Neural progenitor cell (in vitro differentiated cells): ENCODE measurements at regions not wholly inside any gene's neighbourhood (a gene's known extent, or its start where the extent isn't known, plus 50 kb on each side); places are given as distances from the start of the nearest gene placed in this dataset.

Source experiments
- DNase-seq: peaks from one replicate; pipeline ENCODE4 v3.0.0-alpha.2; 2016; ENCODE audit warnings: low spot score
- H2AFZ ChIP-seq: fragments of 200-600 bp; sonication (generic); replicated peaks from 2 replicates; pipeline ENCODE4 v1.6.1; 2016; ENCODE audit warnings: antibody characterized with exemption
- H3F3A ChIP-seq: fragments of 200-600 bp; sonication (generic); 2 replicates; pipeline ENCODE4 v1.6.1; 2016; ENCODE audit warnings: antibody characterized with exemption, low read depth
- H3K27ac ChIP-seq: fragments of 200-600 bp; sonication (generic); 2 replicates; pipeline ENCODE4 v1.5.1; 2016; ENCODE audit warnings: mild to moderate bottlenecking
- H3K27me3 ChIP-seq: fragments of 200-600 bp; sonication (generic); 2 replicates; pipeline ENCODE4 v1.6.1; 2016; ENCODE audit warnings: mild to moderate bottlenecking, moderate library complexity
- H3K36me3 ChIP-seq: fragments of 200-600 bp; sonication (generic); 2 replicates; pipeline ENCODE4 v1.5.1; 2016
- H3K4me1 ChIP-seq: fragments of 200-600 bp; sonication (generic); 2 replicates; pipeline ENCODE4 v1.6.1; 2016; ENCODE audit warnings: mixed run types
- H3K4me2 ChIP-seq: fragments of 200-600 bp; sonication (generic); 2 replicates; pipeline ENCODE4 v1.6.1; 2016
- H3K4me3 ChIP-seq: fragments of 200-600 bp; sonication (generic); 2 replicates; pipeline ENCODE4 v1.5.1; 2016
- H3K79me2 ChIP-seq: fragments of 200-600 bp; sonication (generic); 2 replicates; pipeline ENCODE4 v1.6.1; 2016; ENCODE audit warnings: low read depth
- H3K9ac ChIP-seq: fragments of 200-600 bp; sonication (generic); 2 replicates; pipeline ENCODE4 v1.6.1; 2016
- H3K9me3 ChIP-seq: fragments of 200-600 bp; sonication (generic); 2 replicates; pipeline ENCODE4 v1.5.1; 2016; ENCODE audit warnings: low read depth
- H4K20me1 ChIP-seq: fragments of 200-600 bp; sonication (generic); 2 replicates; pipeline ENCODE4 v1.6.1; 2016; ENCODE audit warnings: low read depth
- H3K27ac Mint-ChIP-seq: 3 replicates; pipeline ENCODE4 v1.8.0; 2021; ENCODE audit warnings: mixed read lengths
- H3K27me3 Mint-ChIP-seq: 2 replicates; pipeline ENCODE4 v1.8.0; 2022; ENCODE audit warnings: low read depth, mild to moderate bottlenecking, inconsistent platforms, moderate library complexity, mixed read lengths; ENCODE audit not compliant: insufficient read depth
- H3K36me3 Mint-ChIP-seq: 3 replicates; pipeline ENCODE4 v1.8.0; 2021; ENCODE audit warnings: mixed read lengths
- H3K4me1 Mint-ChIP-seq: 3 replicates; pipeline ENCODE4 v1.8.0; 2021; ENCODE audit warnings: mixed read lengths
- H3K4me3 Mint-ChIP-seq: 3 replicates; pipeline ENCODE4 v1.8.0; 2021; ENCODE audit warnings: mild to moderate bottlenecking, moderate library complexity, mixed read lengths
- H3K9me3 Mint-ChIP-seq: 3 replicates; pipeline ENCODE4 v1.8.0; 2020; ENCODE audit warnings: mixed read lengths
- CTCF ChIP-seq: fragments of 200-600 bp; sonication (generic); IDR thresholded peaks from 2 replicates; pipeline ENCODE4 v1.5.1; 2017; ENCODE audit warnings: antibody characterized with exemption, mild to moderate bottlenecking
- EZH2 ChIP-seq: fragments of 200-600 bp; sonication (generic); IDR thresholded peaks from 2 replicates; pipeline ENCODE4 v1.6.1; 2017; ENCODE audit warnings: antibody characterized with exemption, mild to moderate bottlenecking, moderate library complexity
- EZH2phosphoT487 ChIP-seq: fragments of 200-600 bp; sonication (generic); IDR thresholded peaks from 2 replicates; pipeline ENCODE4 v1.6.1; 2017; ENCODE audit warnings: antibody characterized with exemption

- H3K9me3 ChIP-seq, result no peaks in the 10 kb centered on the region
- no peak overlapping the region for H3K4me3 ChIP-seq
Measured at GRCh38 chr10:100683004-100683403, 62.4 kb upstream of the PAX2 start.

DNA sequence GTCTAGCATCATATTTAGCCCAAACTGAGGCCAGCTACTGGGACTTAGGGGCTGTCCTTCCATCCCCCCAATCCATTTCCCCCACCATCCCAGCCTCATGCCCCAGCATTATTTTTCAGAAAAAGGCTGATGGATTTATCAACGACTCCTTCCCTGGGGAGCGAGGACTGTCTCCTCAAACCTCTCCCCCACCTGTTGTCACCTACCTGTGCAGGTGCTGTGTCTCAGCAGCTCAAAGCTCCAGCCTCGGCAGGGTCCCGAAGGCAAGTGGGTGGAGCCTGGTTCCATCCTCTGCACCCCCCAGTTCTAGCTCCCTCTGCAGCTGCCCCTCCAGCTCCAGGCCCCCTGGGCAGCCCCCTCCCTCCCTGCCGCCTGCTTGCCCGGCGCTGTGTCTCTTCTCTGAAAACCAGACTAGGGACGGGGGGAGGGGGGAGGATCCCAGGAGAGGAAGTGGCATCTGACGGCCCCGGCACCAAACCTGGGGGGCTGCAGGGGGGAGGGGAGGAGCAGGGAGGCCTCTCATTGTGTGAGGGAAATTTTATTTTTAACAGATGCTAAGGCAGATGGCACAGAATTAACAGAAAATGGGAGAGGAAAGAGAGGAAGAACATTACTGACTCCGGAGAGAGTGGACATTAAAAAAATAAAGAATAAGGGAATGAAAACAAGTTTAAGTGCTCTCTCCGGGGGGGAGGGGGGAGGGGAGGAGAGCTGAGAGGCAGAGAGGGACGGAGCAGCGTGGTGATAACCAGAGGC, 61.7 kb upstream of the PAX2 start:
- Histone ChIP-seq H3K4me2 (no peak overlapping the region), H3K4me3 (no peak overlapping the region), H3K9me3 (no peaks in the 10 kb centered on the region), H3K4me1 (peaks cover 23% of the 10 kb centered on the region), H3F3A (peaks cover 8% of the 10 kb centered on the region), H3K79me2 (no peaks in the 10 kb centered on the region), H3K27me3 (peaks cover 100% of the 10 kb centered on the region), H2AFZ (no peak overlapping the region), H3K36me3 (no peaks in the 10 kb centered on the region), H3K9ac (no peak overlapping the region), H3K27ac (no peak overlapping the region), H4K20me1 (peaks cover 83% of the 10 kb centered on the region)
- Mint-ChIP-seq H3K4me1 (peaks cover 20% of the 10 kb centered on the region), H3K4me3 (no peak overlapping the region), H3K27me3 (peaks cover 75% of the 10 kb centered on the region), H3K27ac (no peak overlapping the region), H3K9me3 (peaks cover 1% of the 10 kb centered on the region), H3K36me3 (no peaks in the 10 kb centered on the region)
- DNase-seq, result no peak
- TF ChIP-seq EZH2 (peak; percentile 42), EZH2phosphoT487 (peak; percentile 62), CTCF (no peak)

More at GRCh38 chr10:100683004-100683403, 62.4 kb upstream of the PAX2 start:
- Histone ChIP-seq H3K27me3 (peaks cover 100% of the 10 kb centered on the region), H4K20me1 (peaks cover 76% of the 10 kb centered on the region), H2AFZ (no peak overlapping the region), H3K79me2 (no peaks in the 10 kb centered on the region), H3K9ac (no peak overlapping the region), H3K4me1 (peaks cover 23% of the 10 kb centered on the region), H3K27ac (no peak overlapping the region), H3F3A (peaks cover 8% of the 10 kb centered on the region), H3K36me3 (no peaks in the 10 kb centered on the region), H3K4me2 (no peak overlapping the region)
- H3K4me1 Mint-ChIP-seq, result peaks cover 20% of the 10 kb centered on the region
- TF ChIP-seq EZH2 (no peak), EZH2phosphoT487 (peak; percentile 17)
- H3K27ac Mint-ChIP-seq, result no peak overlapping the region
- peaks cover 1% of the 10 kb centered on the region for H3K9me3 Mint-ChIP-seq
- no peak overlapping the region for H3K4me3 Mint-ChIP-seq
- no peaks in the 10 kb centered on the region for H3K36me3 Mint-ChIP-seq
- H3K27me3 Mint-ChIP-seq, result peaks cover 78% of the 10 kb centered on the region
- no peak for DNase-seq

DNA sequence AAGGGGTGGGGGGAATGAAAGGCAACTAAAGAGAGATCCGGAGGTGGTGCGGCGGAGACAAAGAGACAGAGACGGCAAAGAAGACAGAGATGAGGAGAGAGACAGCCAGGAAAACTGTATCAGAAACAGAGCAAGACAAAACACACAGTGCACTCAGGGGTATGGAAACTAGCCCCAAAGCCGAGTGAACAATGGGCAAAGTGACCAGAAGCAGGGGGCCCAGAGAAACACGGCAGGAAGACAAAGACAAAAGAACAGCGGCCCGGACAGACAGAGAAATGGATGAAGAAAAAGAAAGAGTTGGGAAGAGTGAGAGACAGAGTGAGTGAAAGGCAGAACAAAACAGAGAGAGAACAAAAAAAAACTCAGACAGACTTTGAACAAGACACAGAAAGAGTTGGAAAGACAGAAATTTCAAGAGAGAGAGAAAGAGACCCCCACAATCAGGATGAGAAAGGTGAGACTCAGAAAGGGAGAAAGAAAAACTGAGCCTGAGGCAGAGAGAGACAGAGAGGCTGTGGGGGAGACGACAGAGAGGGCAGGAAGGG, 60.6 kb upstream of the PAX2 start:
- H4K20me1 ChIP-seq, result peaks cover 75% of the 10 kb centered on the region
- no peak overlapping the region for H3K27ac ChIP-seq
- H3K36me3 Mint-ChIP-seq, result no peaks in the 10 kb centered on the region
- no peak overlapping the region for H3K4me3 ChIP-seq
- H3K4me2 ChIP-seq, result peak overlapping the region; percentile 40
- H3K4me3 Mint-ChIP-seq, result peak overlapping the region; percentile 5
- H3K27me3 ChIP-seq, result peaks cover 100% of the 10 kb centered on the region
- no peak for TF ChIP-seq EZH2phosphoT487
- TF ChIP-seq EZH2, result no peak
- no peak for TF ChIP-seq CTCF
- no peak overlapping the region for H3K27ac Mint-ChIP-seq
- H3K4me1 ChIP-seq, result peaks cover 23% of the 10 kb centered on the region
- H3F3A ChIP-seq, result peaks cover 8% of the 10 kb centered on the region
- no peaks in the 10 kb centered on the region for H3K36me3 ChIP-seq
- DNase-seq, result peak; percentile 60
- peaks cover 70% of the 10 kb centered on the region for H3K27me3 Mint-ChIP-seq
- H2AFZ ChIP-seq, result no peak overlapping the region
- H3K9me3 Mint-ChIP-seq, result peaks cover 1% of the 10 kb centered on the region
- H3K9ac ChIP-seq, result no peak overlapping the region
- no peaks in the 10 kb centered on the region for H3K79me2 ChIP-seq
- peaks cover 20% of the 10 kb centered on the region for H3K4me1 Mint-ChIP-seq
- no peaks in the 10 kb centered on the region for H3K9me3 ChIP-seq

DNA sequence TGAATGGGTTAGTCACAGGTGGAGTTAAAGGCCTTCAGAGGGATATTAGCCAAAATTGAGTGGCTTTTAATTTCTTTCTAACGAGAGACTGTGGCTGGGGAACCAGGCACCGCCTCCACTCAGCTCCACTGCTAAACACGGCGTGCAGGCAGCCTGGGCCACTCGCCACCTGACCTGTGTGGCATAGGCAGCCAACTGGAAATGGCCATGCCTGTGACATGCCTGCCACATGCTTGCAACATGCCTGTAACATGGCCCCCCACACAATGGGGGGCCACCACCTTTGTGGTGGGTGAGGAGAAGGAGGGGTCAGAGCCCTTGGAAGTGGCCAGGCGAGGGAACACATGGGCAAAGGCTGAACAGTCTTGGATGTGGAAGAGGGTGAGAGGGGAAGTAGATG, 60.1 kb upstream of the PAX2 start:
- no peaks in the 10 kb centered on the region for H3K36me3 ChIP-seq
- H3K4me1 ChIP-seq, result peaks cover 23% of the 10 kb centered on the region
- no peak overlapping the region for H3K4me3 ChIP-seq
- no peak overlapping the region for H3K4me2 ChIP-seq
- no peak overlapping the region for H3K27ac ChIP-seq
- no peak overlapping the region for H3K4me3 Mint-ChIP-seq
- peaks cover 1% of the 10 kb centered on the region for H3K9me3 Mint-ChIP-seq
- H3K79me2 ChIP-seq, result no peaks in the 10 kb centered on the region
- no peak overlapping the region for H3K27ac Mint-ChIP-seq
- H3F3A ChIP-seq, result peaks cover 8% of the 10 kb centered on the region
- peaks cover 67% of the 10 kb centered on the region for H3K27me3 Mint-ChIP-seq
- H3K9ac ChIP-seq, result no peak overlapping the region
- no peaks in the 10 kb centered on the region for H3K9me3 ChIP-seq
- no peak for DNase-seq
- H2AFZ ChIP-seq, result no peak overlapping the region
- H4K20me1 ChIP-seq, result peaks cover 69% of the 10 kb centered on the region
- H3K4me1 Mint-ChIP-seq, result peaks cover 20% of the 10 kb centered on the region
- H3K27me3 ChIP-seq, result peaks cover 100% of the 10 kb centered on the region
- TF ChIP-seq CTCF (no peak), EZH2 (no peak), EZH2phosphoT487 (no peak)
- no peaks in the 10 kb centered on the region for H3K36me3 Mint-ChIP-seq
